ENCODE measurements at regions not wholly inside any gene's neighbourhood (a gene's known extent, or its start where the extent isn't known, plus 50 kb on each side); places are given as distances from the start of the nearest gene placed in this dataset.

DNA sequence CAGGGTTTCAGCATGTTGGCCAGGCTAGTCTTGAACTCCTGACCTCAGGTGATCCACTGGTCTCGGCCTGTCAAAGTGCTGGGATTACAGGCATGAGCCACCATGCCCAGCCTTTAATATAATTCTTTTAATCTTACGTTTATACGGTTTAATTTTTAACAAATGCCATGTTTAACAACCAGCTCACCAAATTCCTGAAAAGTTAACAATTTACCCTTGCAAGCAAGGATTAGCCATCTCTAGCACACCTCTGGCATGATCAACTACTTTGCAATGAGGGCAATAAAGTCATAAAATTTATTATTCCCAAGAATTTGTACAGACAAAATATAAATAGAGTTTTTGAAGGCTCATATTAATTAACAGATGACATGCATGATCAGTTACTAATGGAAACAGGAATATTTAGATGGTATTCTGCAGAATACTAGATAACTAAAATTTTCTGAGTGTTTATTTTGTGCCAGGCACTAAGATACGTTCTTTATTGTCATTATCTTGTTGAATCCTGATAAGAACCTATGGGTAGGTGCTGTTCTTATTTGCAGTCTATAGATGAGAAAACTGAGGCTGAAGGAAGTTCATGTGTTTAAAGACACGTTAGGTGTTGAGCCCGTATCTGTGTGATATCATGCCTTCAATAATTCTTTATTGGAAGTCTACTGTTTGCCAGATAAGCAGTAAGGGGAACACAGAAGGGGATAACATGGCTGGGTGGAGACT is 190.1 kb downstream of the CDCA7 start (continued):
- TF ChIP-seq MAFK (IDR thresholded peaks at IDR 0.05; ENCODE audit: low read depth, low read length): no peak
- no peak for TF ChIP-seq HDAC2 (IDR thresholded peaks at IDR 0.05; ENCODE audit: borderline replicate concordance in 1 of 2, low read depth in 2 of 2, low read length in 2 of 2)
- TF ChIP-seq NRF1 (IDR thresholded peaks at IDR 0.05; ENCODE audit: low read depth, low read length): no peak
